Activated CD4-positive, alpha-beta memory T cell treated with anti-CD3 and anti-CD28 coated beads, Interleukin-2, amount 10 ng/mL, durations not matched to agents 7 days and 5 days (primary cell): ENCODE measurements at regions not wholly inside any gene's neighbourhood (a gene's known extent, or its start where the extent isn't known, plus 50 kb on each side); places are given as distances from the start of the nearest gene placed in this dataset.

Experiments used
- CTCF ChIA-PET: fragments of 350-600 bp; sonication (Branson Sonifier 250); formaldehyde crosslinking; loops from one replicate; lab custom pipeline; 2021; ENCODE audit warnings: antibody characterized with exemption, inconsistent platforms; lab: Charles Lee
- POLR2A ChIA-PET: fragments of 350-600 bp; sonication (Branson Sonifier 250); formaldehyde crosslinking; loops from one replicate; lab custom pipeline; 2021; ENCODE audit warnings: antibody characterized with exemption; lab: Charles Lee
- DNase-seq: peaks from one replicate; pipeline ENCODE4 v3.0.0-alpha.2; 2020
- H3K27ac Mint-ChIP-seq: one replicate; pipeline ENCODE4 v1.8.0; 2021; ENCODE audit warnings: mild to moderate bottlenecking, mixed read lengths
- H3K27me3 Mint-ChIP-seq: one replicate; pipeline ENCODE4 v1.8.0; 2021; ENCODE audit warnings: mixed read lengths
- H3K36me3 Mint-ChIP-seq: one replicate; pipeline ENCODE4 v1.8.0; 2021; ENCODE audit warnings: low read depth, mixed read lengths
- H3K4me1 Mint-ChIP-seq: one replicate; pipeline ENCODE4 v1.8.0; 2021; ENCODE audit warnings: mixed read lengths
- H3K4me3 Mint-ChIP-seq: one replicate; pipeline ENCODE4 v1.8.0; 2021; ENCODE audit warnings: mild to moderate bottlenecking, mixed read lengths
- H3K9me3 Mint-ChIP-seq: one replicate; pipeline ENCODE4 v1.8.0; 2021; ENCODE audit warnings: mixed read lengths

- ChIA-PET CTCF (no interaction called here), POLR2A (no interaction called here)
- H3K27me3 Mint-ChIP-seq: no peaks in the 10 kb centered on the region
- no peaks in the 10 kb centered on the region for H3K36me3 Mint-ChIP-seq
- no peak overlapping the region for H3K4me3 Mint-ChIP-seq
- DNase-seq: no peak
- no peak overlapping the region for H3K27ac Mint-ChIP-seq
- H3K9me3 Mint-ChIP-seq: no peaks in the 10 kb centered on the region
- no peaks in the 10 kb centered on the region for H3K4me1 Mint-ChIP-seq
These were observed 495.7 kb upstream of the SMIM21 start for GRCh38 chr18:75923169-75923568.

GRCh38 chr18:75916624-75916982 lies 489.1 kb upstream of the SMIM21 start:
- H3K36me3 Mint-ChIP-seq: no peaks in the 10 kb centered on the region
- no peaks in the 10 kb centered on the region for H3K9me3 Mint-ChIP-seq
- POLR2A ChIA-PET: no interaction called here
- no peaks in the 10 kb centered on the region for H3K4me1 Mint-ChIP-seq
- H3K4me3 Mint-ChIP-seq: no peak overlapping the region
- no peak overlapping the region for H3K27ac Mint-ChIP-seq
- no peak for DNase-seq
- peaks cover 8% of the 10 kb centered on the region for H3K27me3 Mint-ChIP-seq
- CTCF ChIA-PET: no interaction called here

- Mint-ChIP-seq H3K27me3 (peaks cover 8% of the 10 kb centered on the region), H3K36me3 (no peaks in the 10 kb centered on the region), H3K27ac (no peak overlapping the region), H3K9me3 (no peaks in the 10 kb centered on the region), H3K4me1 (no peaks in the 10 kb centered on the region), H3K4me3 (no peak overlapping the region)
- ChIA-PET POLR2A (no interaction called here), CTCF (no interaction called here)
- DNase-seq: no peak
These were observed 488.6 kb upstream of the SMIM21 start for GRCh38 chr18:75915941-75916623.

- Mint-ChIP-seq H3K9me3 (no peaks in the 10 kb centered on the region), H3K27me3 (peaks cover 8% of the 10 kb centered on the region), H3K36me3 (no peaks in the 10 kb centered on the region), H3K4me3 (no peak overlapping the region), H3K4me1 (no peaks in the 10 kb centered on the region), H3K27ac (no peak overlapping the region)
- ChIA-PET POLR2A (no interaction called here), CTCF (no interaction called here)
- no peak for DNase-seq
These were observed 485.3 kb upstream of the SMIM21 start for GRCh38 chr18:75912829-75913228.

- H3K36me3 Mint-ChIP-seq: no peaks in the 10 kb centered on the region
- H3K27ac Mint-ChIP-seq: no peak overlapping the region
These were observed 476.9 kb upstream of the SMIM21 start for GRCh38 chr18:75904416-75904815.

GRCh38 chr18:75898651-75899050 lies 471.1 kb upstream of the SMIM21 start:
- H3K4me1 Mint-ChIP-seq: no peaks in the 10 kb centered on the region
- DNase-seq: no peak
- ChIA-PET POLR2A (no interaction called here), CTCF (no interaction called here)
- no peak overlapping the region for H3K4me3 Mint-ChIP-seq
- H3K27ac Mint-ChIP-seq: no peak overlapping the region
- H3K27me3 Mint-ChIP-seq: no peaks in the 10 kb centered on the region
- no peaks in the 10 kb centered on the region for H3K36me3 Mint-ChIP-seq
- no peaks in the 10 kb centered on the region for H3K9me3 Mint-ChIP-seq

More at GRCh38 chr18:75904416-75904815, 476.9 kb upstream of the SMIM21 start:
- DNase-seq: no peak
- Mint-ChIP-seq H3K4me1 (no peaks in the 10 kb centered on the region), H3K4me3 (no peak overlapping the region), H3K9me3 (no peaks in the 10 kb centered on the region), H3K27me3 (no peaks in the 10 kb centered on the region)
- ChIA-PET CTCF (no interaction called here), POLR2A (no interaction called here)

GRCh38 chr18:75897386-75897785 lies 469.9 kb upstream of the SMIM21 start:
- H3K9me3 Mint-ChIP-seq: no peaks in the 10 kb centered on the region
- no peaks in the 10 kb centered on the region for H3K4me1 Mint-ChIP-seq
- no peaks in the 10 kb centered on the region for H3K36me3 Mint-ChIP-seq
- H3K27ac Mint-ChIP-seq: no peak overlapping the region
- ChIA-PET CTCF (no interaction called here), POLR2A (no interaction called here)
- no peak overlapping the region for H3K4me3 Mint-ChIP-seq
- DNase-seq: no peak
- H3K27me3 Mint-ChIP-seq: no peaks in the 10 kb centered on the region

- no peak for DNase-seq
- H3K27me3 Mint-ChIP-seq: no peaks in the 10 kb centered on the region
- H3K27ac Mint-ChIP-seq: no peak overlapping the region
- H3K4me3 Mint-ChIP-seq: no peak overlapping the region
- no peaks in the 10 kb centered on the region for H3K36me3 Mint-ChIP-seq
- no peaks in the 10 kb centered on the region for H3K9me3 Mint-ChIP-seq
- ChIA-PET CTCF (no interaction called here), POLR2A (no interaction called here)
- no peaks in the 10 kb centered on the region for H3K4me1 Mint-ChIP-seq
These were observed 469.4 kb upstream of the SMIM21 start for GRCh38 chr18:75896865-75897264.

- H3K4me3 Mint-ChIP-seq: no peak overlapping the region
- ChIA-PET CTCF (no interaction called here), POLR2A (no interaction called here)
- no peaks in the 10 kb centered on the region for H3K36me3 Mint-ChIP-seq
- no peak overlapping the region for H3K27ac Mint-ChIP-seq
- no peaks in the 10 kb centered on the region for H3K9me3 Mint-ChIP-seq
- no peak for DNase-seq
- H3K27me3 Mint-ChIP-seq: no peaks in the 10 kb centered on the region
- no peaks in the 10 kb centered on the region for H3K4me1 Mint-ChIP-seq
These were observed 467.6 kb upstream of the SMIM21 start for GRCh38 chr18:75895135-75895534.

- no peaks in the 10 kb centered on the region for H3K9me3 Mint-ChIP-seq
- POLR2A ChIA-PET: no interaction called here
- H3K4me3 Mint-ChIP-seq: no peak overlapping the region
- no peaks in the 10 kb centered on the region for H3K36me3 Mint-ChIP-seq
- CTCF ChIA-PET: no interaction called here
- no peaks in the 10 kb centered on the region for H3K27me3 Mint-ChIP-seq
- no peak overlapping the region for H3K27ac Mint-ChIP-seq
- DNase-seq: no peak
- H3K4me1 Mint-ChIP-seq: no peaks in the 10 kb centered on the region
These were observed 457.2 kb upstream of the SMIM21 start for GRCh38 chr18:75884728-75885127.

GRCh38 chr18:75880925-75881504 lies 453.5 kb upstream of the SMIM21 start:
- H3K4me1 Mint-ChIP-seq: no peaks in the 10 kb centered on the region
- no peaks in the 10 kb centered on the region for H3K36me3 Mint-ChIP-seq
- peaks cover 7% of the 10 kb centered on the region for H3K9me3 Mint-ChIP-seq
- H3K27ac Mint-ChIP-seq: no peak overlapping the region
- H3K27me3 Mint-ChIP-seq: no peaks in the 10 kb centered on the region
- ChIA-PET POLR2A (no interaction called here), CTCF (no interaction called here)
- no peak for DNase-seq
- H3K4me3 Mint-ChIP-seq: no peak overlapping the region

GRCh38 chr18:75880266-75880665 lies 452.8 kb upstream of the SMIM21 start:
- H3K9me3 Mint-ChIP-seq: peaks cover 7% of the 10 kb centered on the region
- no peaks in the 10 kb centered on the region for H3K4me1 Mint-ChIP-seq
- H3K4me3 Mint-ChIP-seq: no peak overlapping the region
- H3K27ac Mint-ChIP-seq: no peak overlapping the region
- H3K36me3 Mint-ChIP-seq: no peaks in the 10 kb centered on the region
- no peaks in the 10 kb centered on the region for H3K27me3 Mint-ChIP-seq
- no peak for DNase-seq
- ChIA-PET POLR2A (no interaction called here), CTCF (no interaction called here)

- no peak for DNase-seq
- H3K36me3 Mint-ChIP-seq: no peaks in the 10 kb centered on the region
- CTCF ChIA-PET: no interaction called here
- H3K9me3 Mint-ChIP-seq: peaks cover 7% of the 10 kb centered on the region
- no peaks in the 10 kb centered on the region for H3K4me1 Mint-ChIP-seq
- POLR2A ChIA-PET: no interaction called here
- H3K27ac Mint-ChIP-seq: no peak overlapping the region
- H3K27me3 Mint-ChIP-seq: no peaks in the 10 kb centered on the region
- H3K4me3 Mint-ChIP-seq: no peak overlapping the region
These were observed 451.7 kb upstream of the SMIM21 start for GRCh38 chr18:75879196-75879595.

GRCh38 chr18:75875559-75875958 lies 448.1 kb upstream of the SMIM21 start:
- no peaks in the 10 kb centered on the region for H3K4me1 Mint-ChIP-seq
- no peaks in the 10 kb centered on the region for H3K36me3 Mint-ChIP-seq
- peaks cover 7% of the 10 kb centered on the region for H3K9me3 Mint-ChIP-seq
- ChIA-PET CTCF (no interaction called here), POLR2A (no interaction called here)
- H3K4me3 Mint-ChIP-seq: no peak overlapping the region
- no peak for DNase-seq
- no peaks in the 10 kb centered on the region for H3K27me3 Mint-ChIP-seq
- no peak overlapping the region for H3K27ac Mint-ChIP-seq
